HG03060 (cell line): ENCODE measurements at regions not wholly inside any gene's neighbourhood (a gene's known extent, or its start where the extent isn't known, plus 50 kb on each side); places are given as distances from the start of the nearest gene placed in this dataset.

Experiments
- ATAC-seq: cut with Tn5 transposase; IDR thresholded peaks from one replicate; pipeline ENCODE4 v1.9.1; 2021; ENCODE audit warnings: low read depth, moderate number of reproducible peaks; ENCODE audit not compliant: unreplicated experiment

DNA sequence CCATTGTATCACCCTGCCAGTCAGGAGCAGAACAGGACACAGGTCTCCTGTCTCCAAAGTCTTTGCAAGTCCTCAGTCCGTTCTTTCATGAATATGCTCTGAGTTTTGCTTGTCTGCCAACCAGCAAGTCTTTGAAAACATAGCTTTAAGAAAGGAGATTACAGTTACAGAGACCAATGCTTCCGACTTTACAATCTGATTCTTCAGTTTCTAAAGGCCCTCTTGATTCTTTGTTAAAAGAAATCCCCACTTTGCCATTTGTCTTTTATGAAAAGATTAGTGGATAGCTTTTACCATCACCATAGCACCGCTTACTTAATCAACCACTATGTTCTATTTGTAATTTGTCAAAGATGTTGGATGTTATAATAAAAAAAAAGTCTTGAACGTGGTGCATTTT lies 562.8 kb upstream of the BTBD3 start:
- ATAC-seq, result no peak

DNA sequence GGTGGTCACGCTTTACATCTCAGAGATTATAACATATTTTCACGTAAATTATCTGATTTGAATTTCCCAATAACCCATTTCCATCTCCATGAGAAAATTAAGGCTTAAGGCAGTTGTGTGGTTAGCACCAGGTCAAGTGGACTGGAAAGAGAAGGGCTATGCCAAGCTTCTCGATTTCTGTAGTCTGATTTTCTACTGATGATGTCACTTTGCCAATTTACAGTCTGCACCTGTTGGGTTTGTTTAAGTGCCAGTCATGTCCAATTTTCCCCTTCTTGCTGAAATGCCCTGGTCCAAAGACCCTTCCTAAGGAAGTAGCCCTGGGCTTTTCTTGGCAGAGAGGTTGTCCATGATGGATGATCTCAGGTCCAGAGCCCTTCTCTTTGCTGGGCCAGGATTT lies 562.3 kb upstream of the BTBD3 start:
- ATAC-seq, result no peak

DNA sequence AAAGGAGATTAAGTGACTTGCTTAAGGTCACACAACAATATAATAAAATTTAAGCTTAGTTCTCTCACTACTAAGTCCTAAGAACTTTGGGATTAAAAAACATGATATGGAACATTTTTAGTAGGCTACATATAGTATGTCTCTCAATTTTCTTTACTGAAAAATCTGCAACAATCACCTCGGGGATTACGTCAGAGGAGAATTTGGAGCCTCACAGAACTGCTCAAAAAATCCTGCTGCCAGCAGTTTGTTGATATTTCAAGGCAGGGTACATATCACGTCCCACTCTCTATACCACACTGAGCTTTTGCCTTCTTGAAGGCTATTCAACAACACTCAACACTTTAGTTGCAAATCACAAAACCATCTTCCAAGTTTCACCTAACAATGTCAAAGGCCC lies 561.6 kb upstream of the BTBD3 start:
- no peak for ATAC-seq

DNA sequence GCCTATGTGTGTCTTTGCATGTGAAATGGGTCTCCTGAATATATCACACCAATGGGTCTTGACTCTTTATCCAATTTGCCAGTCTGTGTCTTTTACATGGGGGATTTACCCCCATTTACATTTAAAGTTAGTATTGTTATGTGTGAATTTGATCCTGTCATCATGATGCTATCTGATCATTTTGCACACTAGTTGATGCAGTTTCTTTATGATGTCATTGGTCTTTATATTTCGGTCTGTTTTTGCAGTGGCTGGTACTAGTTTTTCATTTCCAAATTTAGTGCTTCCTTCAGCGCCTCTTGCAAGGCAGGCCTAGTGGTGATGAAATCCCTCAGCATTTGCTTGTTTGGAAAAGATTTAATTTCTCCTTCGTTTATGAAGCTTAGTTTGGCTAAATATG lies 555.2 kb upstream of the BTBD3 start:
- ATAC-seq, result no peak

DNA sequence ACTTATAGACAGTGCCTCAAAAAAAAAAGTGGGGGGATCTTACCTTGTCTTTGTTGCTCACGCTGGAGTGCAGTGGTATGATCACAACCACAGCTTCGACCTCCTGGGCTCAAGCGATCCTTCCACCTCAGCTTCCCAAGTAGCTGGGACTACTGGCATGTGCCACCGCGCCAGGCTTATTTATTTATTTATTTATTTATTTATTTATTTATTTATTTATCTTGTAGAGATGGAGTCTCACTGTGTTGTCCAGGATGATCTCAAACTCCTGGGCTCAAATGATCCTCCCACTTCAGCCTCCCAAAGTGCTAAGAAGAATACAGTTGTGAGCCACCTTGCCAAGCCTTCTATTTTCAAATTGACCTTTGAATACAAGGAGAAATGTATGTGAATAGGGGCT lies 553.0 kb upstream of the BTBD3 start:
- no peak for ATAC-seq

DNA sequence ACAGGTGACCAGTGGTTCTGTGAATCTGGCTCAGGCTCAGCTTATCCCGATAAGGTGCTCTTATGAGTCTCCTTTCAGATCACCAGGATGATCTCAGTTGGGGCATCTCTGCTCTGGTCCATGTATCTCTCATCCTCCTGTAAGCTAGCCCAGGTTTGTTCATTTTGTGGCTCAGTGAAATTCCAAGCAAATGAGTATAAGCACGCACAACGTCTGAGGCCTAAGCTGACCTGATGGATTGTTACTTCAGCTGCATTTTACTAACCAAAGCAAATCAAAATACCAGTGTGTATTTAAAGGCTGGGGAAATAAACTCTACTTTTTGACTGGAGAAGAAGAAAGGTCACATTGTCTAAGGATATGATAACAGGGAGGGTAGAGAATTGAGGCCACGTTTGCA lies 551.0 kb upstream of the BTBD3 start:
- ATAC-seq, result no peak

GRCh38 chr20:11368499-11368898 lies 549.2 kb upstream of the BTBD3 start:
- no peak for ATAC-seq

DNA sequence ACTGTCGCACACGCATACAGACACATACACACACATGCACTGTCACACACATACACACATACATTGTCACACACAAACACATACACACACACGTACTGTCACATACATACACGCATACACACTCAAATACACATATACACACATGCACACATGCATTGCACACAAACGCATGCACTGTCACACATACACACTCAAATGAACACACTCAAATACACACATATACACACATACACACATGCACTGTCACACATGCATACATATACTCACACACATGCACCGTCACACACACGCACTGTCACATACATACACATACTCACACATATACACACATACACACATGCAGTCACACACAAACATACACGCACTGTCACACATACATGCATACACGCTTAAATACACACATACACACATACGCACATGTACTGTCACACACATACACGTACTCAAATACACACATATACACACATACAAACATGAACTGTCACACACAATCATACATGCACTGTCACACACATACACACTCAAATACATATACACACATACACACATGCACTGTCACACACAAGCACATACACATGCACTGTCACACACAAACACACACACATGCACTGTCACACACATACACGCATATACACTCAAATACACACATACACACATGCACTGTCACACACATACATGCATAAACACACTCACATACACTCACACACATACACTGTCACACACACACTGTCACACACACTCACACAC lies 548.6 kb upstream of the BTBD3 start:
- no peak for ATAC-seq

- no peak for ATAC-seq
Observed at GRCh38 chr20:11371831-11372230, 545.9 kb upstream of the BTBD3 start.

GRCh38 chr20:11372876-11373790 lies 544.6 kb upstream of the BTBD3 start:
- no peak for ATAC-seq

DNA sequence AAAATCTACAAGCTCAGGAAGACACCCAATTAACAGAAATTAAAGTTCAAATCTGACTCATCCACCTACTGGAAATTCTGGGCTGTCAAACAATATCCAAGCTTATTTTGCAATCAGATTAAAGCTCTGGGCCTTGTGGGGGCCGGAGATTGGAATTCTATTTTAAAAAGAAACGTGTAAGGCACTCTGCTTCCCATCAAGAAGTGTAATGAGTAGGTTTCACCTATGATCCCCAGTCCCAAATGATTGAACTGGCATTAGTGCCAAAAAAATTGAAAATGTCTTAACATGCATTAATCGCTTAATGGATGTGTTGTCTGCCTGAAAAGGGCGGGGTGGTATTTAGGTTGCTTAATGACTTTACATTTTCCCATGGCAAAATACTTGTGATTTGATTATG lies 542.4 kb upstream of the BTBD3 start:
- ATAC-seq, result no peak

GRCh38 chr20:11375966-11376365 lies 541.7 kb upstream of the BTBD3 start:
- ATAC-seq, result no peak

DNA sequence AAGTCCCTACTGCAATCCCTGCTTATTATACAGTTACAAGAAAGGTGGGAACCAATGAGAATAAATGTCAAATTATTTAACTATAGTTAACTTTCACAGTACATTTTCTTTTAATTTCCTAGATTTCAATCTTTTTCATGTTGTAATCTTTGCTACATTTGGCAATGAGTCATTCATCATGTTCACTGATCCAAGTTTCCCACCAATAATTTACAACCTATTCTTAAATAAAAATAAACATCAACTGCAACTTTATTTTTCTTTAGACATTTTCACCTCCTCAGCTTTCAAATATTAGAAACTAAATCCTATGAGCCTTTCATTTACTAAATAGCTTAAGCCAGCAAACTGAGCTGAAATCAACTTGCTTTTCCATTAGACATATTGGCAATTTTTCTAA lies 541.3 kb upstream of the BTBD3 start:
- no peak for ATAC-seq

DNA sequence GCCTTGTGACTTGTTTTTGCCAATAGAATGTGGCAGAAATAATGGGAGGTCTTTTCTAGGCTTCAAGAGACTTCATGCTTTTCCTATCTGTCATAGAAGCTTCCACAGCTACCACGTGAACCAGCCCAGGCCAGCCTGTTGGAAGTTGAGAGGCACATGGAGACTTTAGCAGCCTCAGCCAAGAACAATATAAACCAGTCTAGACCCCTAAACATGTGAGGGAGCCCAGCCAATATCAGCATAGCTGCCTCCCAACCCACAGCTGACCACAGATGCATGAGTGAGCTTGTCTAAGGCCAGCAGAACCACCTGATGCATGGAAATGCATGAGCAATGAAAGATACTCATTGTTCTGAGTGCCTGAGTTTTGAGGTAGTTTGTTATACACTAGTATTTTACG lies 540.7 kb upstream of the BTBD3 start:
- no peak for ATAC-seq

DNA sequence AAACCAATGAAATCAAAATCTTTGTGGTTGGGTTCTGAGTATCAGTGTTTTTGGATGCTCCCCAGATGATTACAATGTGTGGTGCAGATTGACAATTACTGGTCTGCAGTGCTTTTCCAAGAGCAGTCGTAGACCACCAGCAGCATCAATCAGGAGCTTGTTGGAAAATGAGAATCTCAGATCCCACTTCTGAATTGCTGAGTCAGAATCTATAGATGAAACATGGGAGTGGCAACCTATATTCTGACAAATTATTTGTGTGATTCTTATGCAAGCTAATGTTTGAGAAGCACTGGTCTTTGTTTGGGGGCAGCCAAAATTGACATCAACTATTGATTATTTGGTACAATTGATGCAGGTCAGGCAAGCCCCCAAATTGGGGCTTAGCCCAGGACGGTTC lies 539.9 kb upstream of the BTBD3 start:
- ATAC-seq, result no peak

GRCh38 chr20:11378252-11378651 lies 539.4 kb upstream of the BTBD3 start:
- ATAC-seq, result no peak

GRCh38 chr20:11379257-11380011 lies 538.3 kb upstream of the BTBD3 start:
- no peak for ATAC-seq

- ATAC-seq, result no peak
Observed at GRCh38 chr20:11380283-11380682, 537.4 kb upstream of the BTBD3 start.

DNA sequence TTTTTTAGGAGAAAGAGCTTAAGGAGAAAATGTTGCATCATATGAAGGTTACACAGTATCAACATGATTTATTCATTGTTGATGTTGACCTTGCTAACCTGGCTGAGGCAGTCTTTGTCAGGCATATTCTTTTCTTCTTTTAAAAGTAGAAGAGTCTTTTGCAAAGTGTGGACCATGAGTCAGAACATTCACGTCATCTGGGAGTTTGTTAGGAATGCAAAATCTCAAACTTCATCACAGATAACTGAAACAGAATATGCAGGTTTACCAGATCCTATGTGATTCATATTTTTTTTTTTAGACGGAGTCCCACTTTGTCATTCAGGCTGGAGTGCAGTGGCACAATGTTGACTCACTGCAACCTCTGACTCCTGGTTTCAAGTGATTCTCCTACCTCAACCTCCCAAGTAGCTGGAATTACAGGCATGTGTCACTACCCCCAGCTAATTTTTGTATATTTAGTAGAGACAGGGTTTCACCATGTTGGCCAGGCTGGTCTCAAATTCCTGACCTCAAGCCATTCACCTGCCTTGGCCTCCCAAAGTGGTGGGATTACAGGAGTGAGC lies 530.4 kb upstream of the BTBD3 start:
- no peak for ATAC-seq

GRCh38 chr20:11389186-11389585 lies 528.5 kb upstream of the BTBD3 start:
- ATAC-seq, result no peak

DNA sequence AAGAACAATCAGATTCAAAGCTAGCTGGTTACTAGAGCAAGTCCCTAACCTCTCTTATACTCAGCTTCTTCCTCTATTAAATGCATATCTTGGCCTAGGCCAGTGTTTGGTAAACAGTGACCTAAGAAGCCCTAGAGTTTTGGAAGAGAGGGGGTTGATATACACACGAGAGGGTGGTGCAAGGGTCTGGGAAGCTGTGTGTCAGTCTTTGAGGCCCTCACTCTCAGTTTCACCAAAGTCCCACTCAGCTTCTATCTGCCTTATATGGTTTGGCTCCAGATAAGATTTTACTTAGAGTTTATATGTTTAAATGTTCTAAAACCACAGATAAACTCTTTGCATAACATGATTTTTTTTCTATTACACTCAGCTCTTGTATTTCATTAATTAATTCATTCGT lies 526.1 kb upstream of the BTBD3 start:
- ATAC-seq, result no peak
